ENCODE measurements at regions not wholly inside any gene's neighbourhood (a gene's known extent, or its start where the extent isn't known, plus 50 kb on each side); places are given as distances from the start of the nearest gene placed in this dataset.

DNA sequence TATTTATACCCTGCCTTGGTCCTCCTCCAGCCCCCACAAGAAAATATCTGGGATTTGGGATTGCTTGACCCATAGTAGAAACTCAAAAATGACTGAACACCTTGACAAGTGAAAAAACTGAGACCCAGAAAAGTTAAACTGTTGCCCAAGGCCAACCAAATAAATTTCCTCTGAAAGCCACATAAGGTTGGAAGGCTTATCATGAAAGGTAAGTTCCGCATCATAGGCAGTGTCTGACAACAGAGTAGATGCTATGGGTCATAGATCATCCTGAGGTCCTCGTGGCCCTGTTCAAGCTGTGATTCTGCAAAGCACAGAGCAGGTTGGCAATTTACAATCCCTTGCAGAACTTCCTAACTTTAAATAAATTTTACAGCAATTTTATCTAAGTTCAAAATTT, 140.8 kb upstream of the TSC22D2 start:
- no peak for DNase-seq (ENCODE audit: low spot score)

DNA sequence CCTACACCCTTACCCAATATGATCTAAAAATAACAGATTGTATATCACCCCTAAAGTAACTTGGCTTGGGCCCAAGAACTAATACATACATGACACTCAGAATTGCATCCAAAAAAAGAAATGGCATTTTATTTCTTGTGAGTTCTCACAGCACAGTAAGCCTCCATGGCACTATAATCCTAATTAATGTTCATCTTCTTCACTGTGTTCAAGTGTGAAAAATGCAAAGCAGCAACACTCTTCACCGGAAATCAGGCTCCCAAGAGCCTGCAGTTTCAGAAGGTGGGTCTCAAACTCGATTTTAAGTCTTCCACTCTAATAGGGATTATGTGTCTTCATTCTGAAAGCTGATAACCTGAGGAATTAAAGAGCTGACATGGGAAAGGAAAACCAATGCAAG, 142.8 kb upstream of the TSC22D2 start:
- no peak for DNase-seq (ENCODE audit: low spot score)

DNA sequence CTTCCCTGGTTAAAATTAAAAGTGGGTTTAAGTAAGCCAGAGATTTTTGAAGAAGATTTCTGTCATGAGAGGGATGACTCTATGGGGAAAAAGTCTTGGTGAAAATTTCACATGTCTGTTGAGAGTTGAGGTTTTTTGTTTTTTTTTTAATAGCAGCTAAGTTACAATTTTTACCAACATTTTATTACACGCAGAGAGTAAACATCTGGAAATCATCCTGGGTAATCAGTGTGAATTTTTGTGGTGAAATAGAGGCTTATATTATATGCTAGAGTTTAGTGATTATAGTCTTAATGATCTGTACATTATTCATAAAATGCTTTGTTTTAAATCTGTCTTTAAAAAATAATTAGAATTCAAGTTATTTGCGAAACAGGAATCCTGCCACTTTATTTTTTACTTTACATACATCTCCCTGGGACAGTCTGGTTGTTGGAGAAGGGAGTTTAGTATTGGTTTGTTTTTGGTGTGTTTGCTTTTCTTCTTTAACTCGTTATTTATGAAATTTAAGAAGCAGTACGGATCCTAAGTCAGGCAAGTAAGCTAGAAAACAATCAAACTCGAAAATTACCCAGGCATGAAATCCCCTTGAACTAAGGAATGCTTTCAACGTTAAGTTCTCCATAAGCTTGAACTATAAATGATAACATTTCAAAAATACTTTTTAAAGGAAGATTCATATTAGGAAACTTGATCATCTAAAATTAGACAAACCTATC, 143.4 kb upstream of the TSC22D2 start:
- DNase-seq (ENCODE audit: low spot score), result no peak

DNA sequence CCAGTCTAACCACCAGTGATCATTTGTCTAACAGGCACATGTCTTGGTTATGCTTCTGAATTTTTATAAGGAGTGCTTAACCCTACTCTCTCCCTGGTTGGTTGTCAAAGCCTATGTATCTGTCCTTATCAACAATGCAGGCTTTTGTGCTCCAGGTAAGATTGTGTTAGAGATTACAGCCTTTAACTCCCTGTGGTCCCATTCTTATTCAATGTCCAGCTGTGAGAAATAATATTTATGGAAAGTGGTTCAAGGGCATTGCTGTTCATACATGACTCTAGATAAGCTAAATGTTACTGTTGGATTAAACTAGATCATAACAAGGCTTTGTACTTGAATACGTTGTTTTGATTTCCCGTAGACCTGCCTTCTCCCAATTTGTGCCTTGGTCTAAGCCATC, 146.1 kb upstream of the TSC22D2 start:
- no peak for DNase-seq (ENCODE audit: low spot score)

DNA sequence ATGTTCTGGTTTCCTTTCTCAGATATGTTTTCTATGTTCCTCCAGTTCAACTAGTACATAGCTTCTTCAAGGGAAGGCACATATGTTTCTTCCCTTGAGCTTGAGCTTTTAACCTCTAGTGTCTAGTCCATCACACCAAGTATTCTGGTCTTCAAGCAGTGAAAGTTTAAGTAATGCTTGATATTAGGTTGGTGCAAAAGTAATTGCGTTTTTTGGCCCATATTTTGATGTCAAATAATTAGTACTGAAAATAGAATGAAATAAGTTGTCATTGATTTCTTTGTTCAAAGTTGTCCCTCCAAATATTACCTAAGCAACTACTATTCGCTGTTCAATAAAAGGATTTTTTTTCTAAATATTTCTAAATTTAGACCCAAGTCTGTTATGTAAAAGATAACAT, 146.7 kb upstream of the TSC22D2 start:
- no peak for DNase-seq (ENCODE audit: low spot score)

DNA sequence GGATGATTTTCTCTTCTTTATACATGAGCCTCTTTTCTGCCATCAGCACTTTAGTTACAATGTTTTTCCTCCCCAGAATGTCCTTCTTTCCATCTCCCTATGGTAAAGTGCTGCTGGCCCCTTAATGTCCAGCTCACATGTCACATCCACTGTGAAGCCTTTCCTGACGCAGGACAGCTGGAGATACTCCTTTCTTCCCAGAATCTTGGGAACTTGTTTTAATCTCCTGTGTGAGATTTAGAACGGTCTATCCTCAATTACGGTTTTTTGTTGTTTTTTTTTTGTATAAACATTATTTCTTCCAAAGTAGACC, 147.7 kb upstream of the TSC22D2 start:
- no peak for DNase-seq (ENCODE audit: low spot score)

DNA sequence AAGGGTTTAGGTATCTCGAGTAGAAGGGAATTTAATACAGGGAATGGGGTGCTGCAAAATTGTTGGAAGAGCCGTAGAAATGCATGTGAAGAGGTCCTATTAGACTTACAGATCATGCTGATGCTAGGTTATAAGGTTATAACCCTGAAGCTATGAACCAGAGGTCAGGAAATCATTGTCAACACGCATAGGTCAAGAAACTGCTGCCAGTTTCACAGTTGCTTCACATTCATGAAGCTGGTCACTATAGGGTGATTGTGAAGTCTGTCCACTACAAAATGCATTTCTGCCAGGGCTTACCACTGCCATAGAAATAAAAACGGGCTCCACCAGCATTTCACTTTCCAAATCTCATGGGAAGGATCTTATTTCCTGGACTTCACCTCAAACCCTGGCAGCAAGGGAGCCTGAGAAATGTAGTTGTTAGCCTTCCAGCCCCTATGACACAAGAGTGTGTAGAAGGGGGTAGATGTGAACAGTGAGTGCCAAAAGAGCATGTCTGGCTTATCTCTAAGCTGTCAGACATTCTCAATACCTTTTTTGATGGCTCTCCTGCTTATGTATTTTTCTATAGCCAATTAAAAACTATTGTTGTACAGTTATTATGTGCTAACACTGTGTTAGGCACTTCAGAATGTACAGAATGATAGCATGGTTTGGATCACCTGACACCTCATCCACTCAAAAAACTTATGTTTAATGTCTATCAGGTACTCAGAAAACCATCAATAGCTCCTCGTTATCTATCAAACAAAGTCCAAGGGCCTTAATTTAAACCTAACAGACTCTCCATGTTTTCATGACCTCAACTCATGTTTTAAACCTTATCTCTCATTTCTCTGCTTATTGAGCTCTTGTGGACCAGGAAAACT, 148.3 kb upstream of the TSC22D2 start:
- DNase-seq (ENCODE audit: low spot score), result no peak

DNA sequence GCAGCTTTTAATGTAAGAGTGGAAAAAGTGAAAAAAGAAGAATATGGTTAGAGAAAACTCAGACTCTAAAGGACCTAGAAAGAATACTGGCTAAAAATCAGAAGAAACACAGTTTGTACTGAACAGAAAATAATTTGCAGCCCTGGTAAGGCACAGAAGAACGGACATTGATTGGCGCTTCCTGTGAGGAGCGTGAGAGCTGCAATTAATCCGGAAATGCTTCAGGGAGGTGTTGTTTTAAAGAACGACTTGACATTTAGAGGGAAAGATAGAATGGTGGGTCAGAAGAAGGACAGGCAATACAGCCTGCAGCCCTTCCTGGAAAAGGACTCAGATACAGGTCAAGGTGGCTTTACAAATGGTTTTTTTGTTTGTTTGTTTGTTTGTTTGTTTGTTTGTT, 151.3 kb upstream of the TSC22D2 start:
- no peak for DNase-seq (ENCODE audit: low spot score)

DNA sequence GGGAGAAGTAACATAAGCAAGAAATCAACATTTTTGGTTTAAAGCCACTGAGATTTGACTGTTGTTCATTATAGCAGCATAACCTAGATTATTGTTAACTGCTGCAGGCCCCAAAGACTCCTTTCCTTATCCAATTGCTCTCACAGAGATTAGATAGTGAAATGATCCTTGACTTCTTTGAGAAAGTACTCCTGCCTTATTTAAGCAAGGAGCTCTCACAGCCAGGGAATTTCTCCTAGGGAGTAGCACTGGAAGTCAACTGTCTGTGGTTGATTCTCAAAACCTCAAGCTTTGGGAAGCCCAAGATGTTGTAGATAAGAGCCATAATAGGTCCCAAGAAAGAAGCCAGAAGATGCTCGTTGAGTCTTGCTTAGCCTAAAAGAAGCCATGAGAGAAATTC, 151.8 kb upstream of the TSC22D2 start:
- no peak for DNase-seq (ENCODE audit: low spot score)

DNA sequence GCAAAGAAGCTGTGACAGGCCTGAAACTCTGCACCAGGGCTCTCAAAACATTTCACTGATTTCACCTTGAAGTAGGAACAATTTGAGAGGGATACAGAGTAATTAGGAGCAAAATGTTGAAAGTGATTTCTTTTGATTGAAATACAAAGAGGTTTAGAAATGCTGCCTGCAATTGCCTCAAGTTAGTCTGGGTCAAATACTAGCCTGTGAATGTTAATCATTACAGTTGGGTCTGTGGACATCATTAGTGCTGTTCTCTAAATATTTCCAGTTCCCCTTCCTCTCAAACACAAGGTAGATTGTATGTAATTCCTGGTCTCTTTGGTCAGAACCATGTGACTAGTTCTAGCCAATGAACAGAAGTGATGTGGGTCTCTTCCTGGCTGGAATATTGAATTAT, 152.3 kb upstream of the TSC22D2 start:
- no peak for DNase-seq (ENCODE audit: low spot score)

DNA sequence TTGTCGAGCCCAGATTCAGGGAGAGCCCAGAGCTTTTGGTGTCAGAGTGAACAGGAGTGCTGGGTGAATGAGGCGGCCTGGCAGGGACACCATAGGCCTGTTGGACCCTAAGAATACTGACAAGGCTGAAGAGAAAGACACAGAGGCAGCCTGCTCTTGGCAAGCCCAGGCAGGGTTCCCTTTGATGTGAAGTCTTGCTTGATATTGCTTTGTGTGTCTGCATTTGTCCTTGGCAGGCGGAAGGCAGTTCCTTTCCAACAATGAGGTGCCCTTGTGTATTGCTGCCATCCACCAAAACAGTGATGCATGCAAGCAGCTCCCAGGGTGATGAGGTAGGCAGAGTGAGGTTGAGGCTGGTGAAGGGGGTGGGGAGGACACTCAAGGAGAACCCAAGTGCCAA, 152.7 kb upstream of the TSC22D2 start:
- no peak for DNase-seq (ENCODE audit: low spot score)

DNA sequence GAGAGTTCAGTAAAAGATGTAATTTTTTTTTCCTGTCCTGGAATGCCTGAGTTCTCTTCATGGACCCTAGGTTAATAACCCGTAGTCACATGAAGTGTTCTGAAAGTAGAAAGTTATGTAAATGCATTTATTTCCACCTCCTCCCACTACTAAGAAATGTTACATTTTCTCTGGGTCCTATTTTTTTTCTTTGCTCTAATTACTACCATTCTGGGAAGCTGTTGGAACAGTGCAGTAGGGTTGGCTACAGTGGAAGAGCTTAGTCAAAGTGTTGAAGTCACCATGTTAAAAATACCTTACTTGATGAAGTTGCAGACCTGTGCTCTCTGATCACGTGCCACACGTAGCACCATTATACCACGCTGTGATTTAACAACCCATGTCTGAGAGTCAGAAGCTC, 153.8 kb upstream of the TSC22D2 start:
- no peak for DNase-seq (ENCODE audit: low spot score)

DNA sequence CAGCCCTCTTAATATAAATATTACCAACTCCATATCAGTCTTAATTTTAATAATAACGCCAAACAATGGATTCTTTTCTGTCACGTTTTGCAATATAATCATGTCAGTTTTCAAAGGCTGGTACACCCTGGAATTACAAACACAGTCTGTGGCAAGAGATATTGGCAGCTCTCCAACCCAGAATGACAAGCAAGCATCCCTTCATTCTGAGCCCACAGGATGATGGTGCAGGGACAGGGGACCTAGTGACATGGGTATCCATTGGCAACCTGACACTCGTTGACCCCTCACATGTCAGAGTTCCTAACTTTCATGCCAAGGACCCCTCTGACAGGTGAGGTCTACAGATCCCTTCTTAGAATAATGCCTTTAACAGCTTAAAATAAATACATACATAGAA, 154.5 kb upstream of the TSC22D2 start:
- no peak for DNase-seq (ENCODE audit: low spot score)

DNA sequence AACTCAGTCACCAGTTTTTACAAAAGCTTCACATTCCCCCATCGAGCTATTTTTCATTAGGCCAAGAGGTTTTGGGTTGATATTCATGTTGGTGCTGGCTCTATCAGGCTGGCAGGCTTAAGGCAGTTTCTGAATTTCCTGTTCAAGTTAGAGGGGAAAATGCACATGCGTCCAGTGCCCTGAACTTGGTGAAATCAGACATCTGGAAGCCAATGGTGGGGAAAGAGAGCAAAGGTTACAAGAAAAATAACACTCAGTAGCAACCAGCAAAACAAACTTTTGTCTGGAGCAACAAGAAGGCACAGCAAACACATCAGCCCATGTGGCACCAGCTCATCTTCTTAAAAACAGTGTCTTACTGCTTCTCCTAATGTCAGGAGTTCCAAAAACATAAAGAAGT, 155.6 kb upstream of the TSC22D2 start:
- DNase-seq (ENCODE audit: low spot score), result no peak

DNA sequence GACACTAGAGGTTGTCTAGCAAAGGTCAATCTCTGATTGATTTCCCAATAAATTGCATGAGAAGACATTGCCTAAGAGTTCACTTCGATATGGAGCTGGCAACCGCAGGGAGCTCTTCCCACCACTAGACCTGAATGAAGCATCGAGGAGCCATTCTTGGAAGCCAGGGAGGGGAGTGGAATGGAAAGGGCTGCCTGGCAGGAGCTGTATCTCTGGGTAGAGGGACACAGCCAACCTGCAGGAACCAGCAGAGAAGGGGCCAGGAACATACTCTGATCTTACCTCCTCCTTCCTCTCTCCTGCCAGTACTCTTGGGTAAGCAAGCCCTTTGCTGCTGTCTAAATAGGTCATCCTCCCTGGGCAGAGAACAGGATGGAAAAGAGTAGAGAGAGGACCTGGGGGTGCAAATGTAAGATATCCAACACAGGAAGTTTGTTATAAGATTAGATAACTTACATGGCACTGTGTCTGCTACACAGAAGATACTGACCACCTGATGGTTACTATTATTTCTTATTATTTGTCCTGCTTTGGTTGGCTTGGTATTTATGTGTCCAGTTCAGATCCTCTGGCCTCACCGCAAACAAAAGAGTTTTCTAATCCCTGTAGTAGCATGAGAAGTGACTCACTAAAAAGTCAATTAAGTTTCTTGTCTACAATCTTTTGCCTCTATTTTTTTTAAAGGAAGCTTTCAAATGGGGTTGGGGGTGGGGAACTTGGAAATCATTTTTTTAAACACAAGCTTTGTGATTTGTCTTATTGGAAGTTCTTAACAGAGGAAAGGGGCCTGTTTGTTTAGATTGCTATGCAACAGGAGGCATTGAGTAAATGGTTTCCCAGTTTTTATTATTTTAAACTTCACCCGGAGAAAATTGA, 156.7 kb upstream of the TSC22D2 start:
- DNase-seq (ENCODE audit: low spot score), result no peak

DNA sequence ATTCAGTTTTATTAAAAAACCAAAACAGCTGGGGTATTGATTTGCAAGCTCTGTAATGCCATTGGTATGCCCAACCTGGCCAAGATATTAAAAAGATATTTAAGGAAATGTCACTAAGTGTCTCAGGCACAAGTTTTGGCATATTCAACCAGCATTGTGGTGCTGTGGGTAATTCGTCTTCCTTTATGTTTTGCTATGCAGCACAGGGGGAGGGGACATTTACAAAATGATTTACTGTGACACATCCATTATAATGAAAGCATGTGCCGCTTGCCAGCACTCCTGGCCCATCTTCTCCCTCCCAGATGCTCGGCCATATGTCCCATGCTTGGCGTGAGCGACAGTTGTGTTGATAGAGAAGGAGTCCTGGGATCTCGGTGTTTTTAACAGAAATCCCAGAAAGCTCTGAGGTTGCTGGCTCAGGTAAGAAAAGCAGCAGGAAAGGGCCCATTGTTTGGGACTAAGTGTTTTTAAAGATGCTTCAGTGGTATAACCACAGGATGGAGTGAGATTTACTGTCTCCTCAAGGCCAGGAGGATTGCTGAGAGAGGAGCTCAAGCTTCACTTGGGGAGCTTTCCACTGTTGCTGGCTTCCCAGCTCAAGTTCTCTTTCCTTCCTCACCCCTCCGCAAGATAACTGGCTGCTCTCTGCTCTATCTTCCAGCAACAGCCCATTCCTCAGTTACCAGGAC, 158.2 kb upstream of the TSC22D2 start:
- DNase-seq (ENCODE audit: low spot score), result no peak

DNA sequence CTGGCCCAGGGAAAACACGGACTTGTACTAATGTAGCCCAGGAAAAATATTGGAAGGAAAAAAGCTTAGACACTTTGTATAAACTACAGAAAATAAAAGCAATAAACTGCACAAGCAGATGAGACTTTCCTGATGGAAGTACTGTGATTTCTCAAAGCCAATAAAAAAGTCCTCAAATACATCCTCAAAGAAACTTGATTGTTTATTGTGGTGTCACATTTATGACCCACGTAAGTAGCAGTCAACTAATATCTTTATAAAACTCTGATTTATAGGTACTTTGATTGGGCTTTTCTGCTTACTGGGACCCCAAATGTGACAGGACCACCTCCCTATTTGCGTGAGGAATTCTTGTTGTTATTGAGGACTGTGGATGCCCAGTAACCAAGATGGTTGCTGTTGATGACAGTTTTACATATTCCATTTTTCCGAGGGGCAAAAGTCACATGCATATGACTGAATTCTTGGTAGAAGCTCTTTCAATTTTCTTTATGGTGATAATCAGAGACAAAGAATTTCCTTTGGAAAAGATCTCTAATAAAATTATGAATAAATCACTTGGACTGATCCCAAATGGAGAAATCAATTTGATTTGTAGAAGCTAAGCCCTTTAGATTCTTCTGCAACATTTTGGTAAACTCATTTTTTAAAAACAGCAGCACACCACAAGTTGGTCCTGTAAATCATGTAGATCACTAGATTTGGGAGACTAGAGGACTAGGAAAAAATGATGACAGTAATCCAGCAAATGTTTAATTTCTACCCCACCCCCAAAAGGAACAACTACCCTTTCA, 159.0 kb upstream of the TSC22D2 start:
- DNase-seq (ENCODE audit: low spot score), result no peak

DNA sequence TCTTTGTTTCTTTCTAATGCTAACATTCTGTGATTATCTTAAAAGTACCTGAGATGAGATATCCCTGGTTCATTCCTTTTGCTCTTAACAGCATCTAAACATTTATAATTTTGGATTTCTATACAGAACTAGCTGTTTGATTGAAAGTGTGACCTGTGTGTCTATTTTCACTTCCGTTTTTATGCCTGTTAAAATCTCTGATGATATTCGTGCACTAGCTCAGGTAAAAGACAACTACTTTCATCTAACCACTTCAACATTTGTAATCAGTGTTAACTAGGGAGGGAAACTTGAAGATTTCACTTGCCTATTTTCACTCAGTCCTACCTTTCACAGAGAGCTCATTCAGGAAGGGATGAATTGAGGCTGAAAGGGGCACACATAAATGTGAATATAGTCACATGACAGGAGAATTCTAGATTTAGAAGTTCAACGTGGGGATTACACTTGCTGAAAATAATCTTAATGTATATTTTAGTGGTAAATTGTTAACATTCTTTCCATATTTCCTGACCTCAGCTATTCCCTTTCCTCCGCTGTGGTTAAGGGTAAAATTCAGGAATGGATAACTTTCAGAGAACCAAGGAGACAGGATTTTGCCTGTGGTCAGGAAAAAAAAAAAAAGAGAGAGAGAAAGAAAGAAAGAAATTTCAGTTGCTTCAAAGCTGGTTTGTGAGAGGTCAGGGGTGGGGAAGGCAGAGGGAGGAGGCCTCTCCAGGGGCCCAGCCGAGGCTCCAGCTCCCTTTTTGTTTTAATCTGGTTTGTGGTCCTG, 159.8 kb upstream of the TSC22D2 start:
- peak; percentile 59 for DNase-seq (ENCODE audit: low spot score)

DNA sequence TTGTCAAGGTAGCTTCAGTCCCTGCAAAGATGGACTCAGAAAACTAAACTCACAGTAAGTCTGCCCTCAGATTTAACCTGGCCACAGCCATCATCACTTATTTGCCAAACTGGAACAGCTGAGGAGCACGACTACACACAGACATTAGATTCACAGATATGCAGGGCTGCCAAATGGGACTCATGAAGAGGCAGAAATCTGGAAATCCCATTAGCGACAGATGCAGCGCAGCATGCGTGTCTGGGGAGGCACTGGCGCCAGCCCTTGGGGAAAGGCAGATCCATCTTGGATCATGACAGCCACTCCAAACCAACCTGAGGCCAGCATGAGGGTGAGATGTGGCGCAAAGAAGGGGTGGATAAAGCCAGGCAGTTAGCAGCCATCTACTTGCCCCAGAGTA, 160.7 kb upstream of the TSC22D2 start:
- no peak for DNase-seq (ENCODE audit: low spot score)

DNA sequence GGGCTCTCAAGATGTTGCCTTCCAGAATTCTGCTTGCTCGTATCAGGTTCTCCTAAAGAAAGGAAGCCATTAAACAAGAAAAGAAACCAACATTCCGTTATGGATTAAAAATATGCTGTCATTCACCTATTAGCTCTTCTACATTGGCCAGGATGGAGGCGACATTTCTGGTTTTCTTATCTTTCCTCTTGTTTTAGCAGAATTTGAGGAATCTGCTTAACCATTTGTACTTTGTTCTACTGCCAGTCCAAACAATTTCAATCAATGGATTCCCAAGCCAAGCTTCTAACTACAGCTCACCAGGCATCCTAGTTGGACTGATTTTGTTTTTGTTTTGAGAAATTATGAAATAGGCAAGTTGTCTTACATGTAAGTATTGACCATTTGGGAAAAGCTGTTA, 164.6 kb upstream of the TSC22D2 start:
- no peak for DNase-seq (ENCODE audit: low spot score)

Data from AG20443 (cell line).